ENCODE measurements at regions not wholly inside any gene's neighbourhood (a gene's known extent, or its start where the extent isn't known, plus 50 kb on each side); places are given as distances from the start of the nearest gene placed in this dataset.

DNA sequence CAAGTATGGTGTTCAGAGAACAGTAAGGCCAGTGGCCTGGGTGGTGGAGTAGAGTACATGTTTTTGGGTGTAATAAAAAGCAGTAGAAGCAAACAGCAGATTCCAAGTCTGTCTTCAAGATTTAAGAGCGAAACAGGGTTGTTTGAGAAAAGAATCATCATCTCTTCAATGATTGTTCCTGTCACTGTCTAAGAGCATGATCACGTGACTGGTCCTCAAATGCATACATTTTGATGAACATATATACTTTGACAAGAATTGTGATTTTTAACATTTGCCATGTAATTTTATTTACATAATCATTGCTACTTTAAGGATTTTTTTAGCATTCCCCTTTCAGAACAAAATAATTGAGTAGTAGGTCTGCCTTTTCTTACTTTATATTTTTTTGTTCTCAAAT, 252.6 kb upstream of the GPR101 start:
- no peaks in the 10 kb centered on the region for H3K36me3 ChIP-seq
- H3K9me3 ChIP-seq, result no peaks in the 10 kb centered on the region
- no peak for DNase-seq (ENCODE audit: low spot score)
- TF ChIP-seq CTCF (IDR thresholded peaks at IDR 0.05), result no peak
- H3K4me3 ChIP-seq, result no peak overlapping the region
- H3K27ac ChIP-seq, result no peak overlapping the region
- H3K4me1 ChIP-seq, result no peaks in the 10 kb centered on the region
- no peaks in the 10 kb centered on the region for H3K27me3 ChIP-seq

- no peak for DNase-seq (ENCODE audit: low spot score)
- no peak for TF ChIP-seq CTCF (IDR thresholded peaks at IDR 0.05)
- H3K4me1 ChIP-seq, result no peaks in the 10 kb centered on the region
- no peaks in the 10 kb centered on the region for H3K36me3 ChIP-seq
- no peak overlapping the region for H3K4me3 ChIP-seq
- no peaks in the 10 kb centered on the region for H3K9me3 ChIP-seq
- no peak overlapping the region for H3K27ac ChIP-seq
- no peaks in the 10 kb centered on the region for H3K27me3 ChIP-seq
These were observed 245.0 kb upstream of the GPR101 start for GRCh38 chrX:137278825-137279224.

DNA sequence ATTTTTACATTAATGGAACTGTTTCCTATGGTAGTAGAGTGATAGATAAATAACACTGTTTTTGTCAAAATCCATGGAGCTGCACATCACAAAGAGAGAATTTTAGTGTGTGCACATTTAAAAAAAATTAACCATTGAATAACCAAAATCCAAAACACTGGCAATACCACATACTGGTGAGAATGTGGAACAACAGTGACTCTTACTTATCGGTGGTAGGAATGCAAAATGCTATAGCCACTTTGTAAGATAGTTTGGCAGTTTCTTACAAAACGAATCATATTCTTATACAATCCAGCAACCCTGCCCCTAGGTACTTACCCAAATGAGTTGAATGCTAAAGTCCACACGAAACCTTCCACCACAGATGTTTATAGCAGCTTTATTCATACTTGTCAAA, 229.6 kb upstream of the GPR101 start:
- H3K4me3 ChIP-seq, result no peak overlapping the region
- H3K27me3 ChIP-seq, result no peaks in the 10 kb centered on the region
- no peak for DNase-seq (ENCODE audit: low spot score)
- H3K9me3 ChIP-seq, result no peaks in the 10 kb centered on the region
- no peak overlapping the region for H3K27ac ChIP-seq
- TF ChIP-seq CTCF (IDR thresholded peaks at IDR 0.05), result no peak
- no peaks in the 10 kb centered on the region for H3K36me3 ChIP-seq
- no peaks in the 10 kb centered on the region for H3K4me1 ChIP-seq

DNA sequence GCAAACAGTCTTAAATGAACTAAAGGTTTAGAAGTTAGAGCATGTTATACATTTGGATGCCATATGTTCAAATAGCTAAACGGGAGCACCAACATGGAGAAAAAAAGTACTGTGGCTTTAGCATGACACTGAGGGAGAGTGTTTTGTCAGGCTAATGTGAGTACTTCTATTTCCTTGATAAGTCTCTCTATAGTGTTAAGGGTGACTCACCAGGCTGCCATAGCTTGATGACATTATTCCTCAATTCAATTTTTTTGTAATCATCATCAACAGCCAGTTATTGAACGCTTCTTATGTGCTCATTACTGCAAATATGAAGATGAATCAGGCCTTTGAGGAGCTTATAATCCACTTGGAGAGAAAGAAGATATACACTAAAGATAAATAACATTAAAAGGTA, 211.4 kb upstream of the GPR101 start:
- H3K9me3 ChIP-seq, result no peaks in the 10 kb centered on the region
- H3K4me3 ChIP-seq, result no peak overlapping the region
- no peak overlapping the region for H3K27ac ChIP-seq
- no peak for TF ChIP-seq CTCF (IDR thresholded peaks at IDR 0.05)
- H3K4me1 ChIP-seq, result no peaks in the 10 kb centered on the region
- no peak for DNase-seq (ENCODE audit: low spot score)
- H3K36me3 ChIP-seq, result no peaks in the 10 kb centered on the region
- no peaks in the 10 kb centered on the region for H3K27me3 ChIP-seq

GRCh38 chrX:137236837-137237236, 203.0 kb upstream of the GPR101 start:
- Histone ChIP-seq H3K4me3 (no peak overlapping the region), H3K4me1 (no peaks in the 10 kb centered on the region), H3K36me3 (no peaks in the 10 kb centered on the region), H3K9me3 (no peaks in the 10 kb centered on the region), H3K27me3 (no peaks in the 10 kb centered on the region), H3K27ac (no peak overlapping the region)
- no peak for DNase-seq (ENCODE audit: low spot score)
- TF ChIP-seq CTCF (IDR thresholded peaks at IDR 0.05), result no peak

- Histone ChIP-seq H3K36me3 (no peaks in the 10 kb centered on the region), H3K27ac (no peak overlapping the region), H3K4me1 (no peaks in the 10 kb centered on the region), H3K9me3 (no peaks in the 10 kb centered on the region), H3K4me3 (no peak overlapping the region), H3K27me3 (no peaks in the 10 kb centered on the region)
- no peak for DNase-seq (ENCODE audit: low spot score)
- no peak for TF ChIP-seq CTCF (IDR thresholded peaks at IDR 0.05)
These were observed 201.0 kb upstream of the GPR101 start for GRCh38 chrX:137234651-137235402.

All from right atrium auricular region (tissue), 2 donors.